BLaER1 treated with 17β-estradiol and CSF1 and Interleukin-3, amounts not matched to agents 10 nM and 100 nM (cell line): ENCODE measurements at regions not wholly inside any gene's neighbourhood (a gene's known extent, or its start where the extent isn't known, plus 50 kb on each side); places are given as distances from the start of the nearest gene placed in this dataset.
A peak's percentile ranks its signal among the peaks of the same experiment; 100 is the strongest.

Source experiments
- H3K27ac ChIP-seq, 11 experiments: shearing (Covaris generic); formaldehyde crosslinking; 2 replicates each; pipeline ENCODE4 v1.8.1; 2022
- H3K27me3 ChIP-seq, 11 experiments: shearing (Covaris generic); formaldehyde crosslinking; 2 replicates each; pipeline ENCODE4 v1.8.1; 2022
- H3K36me3 ChIP-seq, 11 experiments: shearing (Covaris generic); formaldehyde crosslinking; 2 replicates each; pipeline ENCODE4 v1.8.1; 2022
- H3K4me1 ChIP-seq, 10 experiments: shearing (Covaris generic); formaldehyde crosslinking; 2 replicates each; pipeline ENCODE4 v1.8.1; 2022
- H3K4me2 ChIP-seq, 11 experiments: shearing (Covaris generic); formaldehyde crosslinking; 2 replicates each; pipeline ENCODE4 v1.8.1; 2022
- H3K4me3 ChIP-seq, 10 experiments: shearing (Covaris generic); formaldehyde crosslinking; 2 replicates each; pipeline ENCODE4 v1.8.1; 2022
- H3K9ac ChIP-seq, 11 experiments: shearing (Covaris generic); formaldehyde crosslinking; 2 replicates each; pipeline ENCODE4 v1.8.1; 2022
- H3K9me3 ChIP-seq, 11 experiments: shearing (Covaris generic); formaldehyde crosslinking; replicated peaks in 1 of 11; 2 replicates each; pipeline ENCODE4 v1.8.1; 2022
- H4K20me1 ChIP-seq, 11 experiments: shearing (Covaris generic); formaldehyde crosslinking; 2 replicates each; pipeline ENCODE4 v1.8.1; 2022
- Cebpa-rat ChIP-seq, 11 experiments: shearing (Covaris generic); IDR thresholded peaks; 2 replicates each; pipeline ENCODE4 v1.8.1; 2022

DNA sequence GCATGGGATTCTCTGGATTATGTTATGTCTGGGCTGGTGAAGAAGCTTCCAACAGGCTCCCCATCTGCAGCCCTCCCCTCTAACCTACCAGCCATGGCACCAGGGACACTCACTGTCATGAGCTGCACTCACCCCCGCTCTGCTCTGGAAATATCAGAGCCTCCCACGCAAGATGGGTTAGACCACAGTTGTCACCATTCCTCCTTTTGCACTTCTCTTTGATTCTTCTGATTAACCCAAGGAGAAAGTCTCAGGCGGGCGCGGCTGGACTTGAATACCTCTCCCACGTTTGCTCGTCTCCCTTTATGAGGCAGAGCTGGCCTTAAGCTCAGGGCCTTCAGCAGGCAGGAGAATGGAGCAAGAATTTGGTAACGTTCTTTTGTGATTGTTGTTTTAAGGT, 128.1 kb downstream of the CEBPB start:
- H3K9me3 ChIP-seq, result peaks cover 0 to 5% (median 0%) of the 10 kb centered on the region in 11 experiments; a peak in 1 of 22 replicates
- H3K9ac ChIP-seq, result no peak overlapping the region
- H3K4me1 ChIP-seq, result peaks cover 0 to 39% (median 4%) of the 10 kb centered on the region in 10 experiments; a peak in 10 of 20 replicates
- H3K27me3 ChIP-seq, result peaks cover 0 to 2% (median 0%) of the 10 kb centered on the region in 11 experiments; a peak in 2 of 22 replicates
- no peak overlapping the region for H3K27ac ChIP-seq
- no peaks in the 10 kb centered on the region for H3K36me3 ChIP-seq
- H3K4me2 ChIP-seq, result peak overlapping the region in 5 of 11 experiments; percentile 4 to 76 (median 51); a peak in 9 of 22 replicates
- no peaks in the 10 kb centered on the region; a peak in 1 of 22 replicates for H4K20me1 ChIP-seq
- no peak for TF ChIP-seq Cebpa-rat (IDR thresholded peaks at IDR 0.05)
- no peak overlapping the region for H3K4me3 ChIP-seq

DNA sequence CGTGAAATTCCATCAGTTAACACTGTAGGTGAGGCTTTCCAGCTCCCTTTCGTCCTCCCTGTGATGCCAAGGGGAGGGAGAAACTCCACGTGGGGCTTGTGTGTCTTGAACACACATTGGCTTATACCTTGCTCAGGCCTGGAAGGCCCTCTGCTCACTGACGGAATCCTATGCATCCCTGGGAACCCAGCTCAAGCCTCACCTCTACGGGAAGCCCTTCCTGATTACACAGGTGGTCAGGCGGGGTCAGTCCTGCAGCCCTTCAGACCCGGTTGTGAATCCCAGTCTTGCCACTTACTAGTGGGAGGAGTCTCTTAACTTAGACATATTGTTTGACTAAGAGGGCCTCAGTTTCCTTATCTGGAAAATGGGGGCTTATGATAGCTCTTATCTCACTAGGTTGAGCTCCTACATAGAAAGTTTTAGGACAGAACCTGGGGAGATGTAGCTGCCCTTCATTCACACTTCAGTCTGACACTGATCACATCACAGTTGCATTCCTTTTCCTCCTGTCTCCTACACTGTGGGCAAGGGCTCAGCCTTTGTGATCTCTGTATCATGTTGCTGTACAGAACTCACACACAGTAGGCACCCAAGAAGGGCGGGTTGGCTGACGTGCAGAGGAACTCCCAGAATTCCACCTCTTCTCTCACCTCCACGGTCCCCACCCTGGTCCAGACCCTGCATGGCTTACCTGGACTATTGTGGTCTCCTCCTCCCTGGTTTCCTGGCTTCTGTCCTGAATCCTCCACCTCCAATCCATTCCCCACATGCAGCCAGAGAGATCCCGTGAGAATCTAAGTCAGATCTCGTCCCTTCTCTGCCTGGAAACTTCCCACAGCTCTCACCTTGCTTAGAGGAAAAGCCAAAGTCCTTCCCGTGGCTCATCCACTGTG, 129.6 kb downstream of the CEBPB start:
- no peaks in the 10 kb centered on the region for H3K9me3 ChIP-seq
- H3K36me3 ChIP-seq, result no peaks in the 10 kb centered on the region
- peaks cover 0 to 53% (median 7%) of the 10 kb centered on the region in 10 experiments; a peak in 10 of 20 replicates for H3K4me1 ChIP-seq
- no peak for TF ChIP-seq Cebpa-rat (IDR thresholded peaks at IDR 0.05)
- peak overlapping the region in 2 of 11 experiments; percentile 49; a peak in 2 of 22 replicates for H3K4me2 ChIP-seq
- H3K27me3 ChIP-seq, result no peaks in the 10 kb centered on the region
- no peak overlapping the region; a peak in 1 of 22 replicates for H3K27ac ChIP-seq
- H3K9ac ChIP-seq, result no peak overlapping the region
- H3K4me3 ChIP-seq, result no peak overlapping the region
- no peaks in the 10 kb centered on the region; a peak in 1 of 22 replicates for H4K20me1 ChIP-seq

DNA sequence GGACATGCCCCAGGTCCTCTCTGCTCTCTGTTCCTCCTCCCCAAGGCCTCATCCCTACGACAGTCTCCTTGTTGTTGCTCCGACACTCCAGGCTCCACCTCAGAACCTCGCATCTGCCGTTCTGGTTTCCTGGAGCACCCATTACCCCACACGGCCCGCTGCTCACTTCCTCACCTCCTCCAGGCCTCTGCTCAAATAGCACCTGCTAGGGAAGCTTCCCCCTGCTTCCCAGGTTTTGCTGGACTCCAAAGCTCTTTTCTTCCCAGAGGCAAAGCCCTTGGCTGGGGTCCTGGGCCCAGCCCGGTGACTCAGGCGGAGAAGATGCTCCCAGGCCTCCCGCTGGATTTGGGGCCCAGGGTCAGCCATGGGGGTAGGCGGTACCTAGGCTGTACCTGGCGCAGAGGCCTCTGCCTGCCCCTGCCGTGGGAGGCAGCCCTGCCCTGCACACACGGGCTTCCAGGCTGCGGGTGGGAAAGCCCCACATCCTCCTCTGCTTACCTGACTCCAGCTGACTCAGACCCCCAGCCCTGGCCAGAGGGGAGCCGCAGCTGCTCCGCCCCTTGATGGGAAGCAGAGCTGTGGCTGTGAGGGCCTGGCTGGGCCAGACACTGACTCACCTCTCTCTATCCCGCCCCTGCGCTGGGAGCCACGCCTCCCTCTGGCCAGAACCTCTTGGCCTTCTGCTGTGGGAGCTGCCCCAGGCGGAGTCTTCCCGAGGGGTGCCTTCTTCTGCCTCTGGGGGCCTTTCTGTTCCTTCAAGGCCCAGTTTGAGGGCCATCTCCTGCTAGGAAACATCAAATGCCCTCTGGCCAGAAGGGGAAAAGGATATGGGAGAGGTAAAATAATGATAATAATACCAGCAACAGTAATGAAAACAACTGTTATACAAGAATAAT, 130.5 kb downstream of the CEBPB start:
- H4K20me1 ChIP-seq, result no peaks in the 10 kb centered on the region; a peak in 1 of 22 replicates
- no peak overlapping the region for H3K4me3 ChIP-seq
- H3K27me3 ChIP-seq, result no peaks in the 10 kb centered on the region
- peaks cover 0 to 53% (median 7%) of the 10 kb centered on the region in 10 experiments; a peak in 10 of 20 replicates for H3K4me1 ChIP-seq
- no peaks in the 10 kb centered on the region for H3K36me3 ChIP-seq
- no peaks in the 10 kb centered on the region for H3K9me3 ChIP-seq
- no peak for TF ChIP-seq Cebpa-rat (IDR thresholded peaks at IDR 0.05)
- peak overlapping the region in 1 of 11 experiments; percentile 5; a peak in 2 of 22 replicates for H3K9ac ChIP-seq
- H3K4me2 ChIP-seq, result peak overlapping the region in 4 of 11 experiments; percentile 12 to 61 (median 49); a peak in 6 of 22 replicates
- peak overlapping the region in 1 of 11 experiments; percentile 9; a peak in 1 of 22 replicates for H3K27ac ChIP-seq

DNA sequence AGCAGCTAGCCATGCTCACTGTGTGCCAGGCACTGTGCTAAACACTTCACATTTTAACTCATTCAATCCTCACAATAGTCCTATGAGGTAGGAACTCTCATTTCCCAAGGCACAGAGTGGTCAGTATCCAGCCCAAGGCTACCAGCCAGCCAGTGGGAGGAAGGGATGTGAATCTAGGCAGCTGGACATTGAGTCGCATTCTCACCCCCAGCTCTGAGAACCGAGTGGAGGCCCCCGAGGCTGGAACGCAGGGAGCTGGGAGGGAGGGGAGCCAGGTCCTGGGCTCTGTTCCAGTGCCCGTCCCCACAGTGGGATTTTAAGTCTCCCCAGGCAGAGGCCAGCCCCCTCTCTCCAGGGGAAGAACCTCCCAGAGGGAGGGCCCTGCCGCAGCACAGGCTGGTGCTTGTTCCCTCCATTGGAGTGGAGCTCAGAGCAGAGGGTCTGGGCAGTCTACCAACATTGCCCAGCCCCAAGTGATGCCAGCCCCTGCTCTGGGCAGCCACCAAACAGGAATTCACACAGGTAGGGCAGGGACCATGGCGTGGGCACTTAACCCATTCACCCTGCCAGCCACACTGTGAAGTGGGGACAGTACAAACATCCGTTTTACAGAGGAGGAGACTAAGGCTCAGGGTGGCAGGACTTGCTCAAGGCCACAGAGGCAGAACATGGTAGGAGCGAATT, 131.3 kb downstream of the CEBPB start:
- Histone ChIP-seq H3K4me2 (peak overlapping the region in 3 of 11 experiments; percentile 49 to 61 (median 49); a peak in 5 of 22 replicates), H3K9ac (peak overlapping the region in 1 of 11 experiments; percentile 5; a peak in 1 of 22 replicates), H3K9me3 (peaks cover 0 to 1% (median 0%) of the 10 kb centered on the region in 11 experiments; a peak in 1 of 22 replicates), H3K27me3 (no peaks in the 10 kb centered on the region), H3K4me1 (peaks cover 0 to 53% (median 7%) of the 10 kb centered on the region in 10 experiments; a peak in 10 of 20 replicates), H3K36me3 (no peaks in the 10 kb centered on the region), H3K4me3 (no peak overlapping the region), H3K27ac (peak overlapping the region in 1 of 11 experiments; percentile 9; a peak in 1 of 22 replicates), H4K20me1 (no peaks in the 10 kb centered on the region; a peak in 1 of 22 replicates)
- TF ChIP-seq Cebpa-rat (IDR thresholded peaks at IDR 0.05), result no peak

DNA sequence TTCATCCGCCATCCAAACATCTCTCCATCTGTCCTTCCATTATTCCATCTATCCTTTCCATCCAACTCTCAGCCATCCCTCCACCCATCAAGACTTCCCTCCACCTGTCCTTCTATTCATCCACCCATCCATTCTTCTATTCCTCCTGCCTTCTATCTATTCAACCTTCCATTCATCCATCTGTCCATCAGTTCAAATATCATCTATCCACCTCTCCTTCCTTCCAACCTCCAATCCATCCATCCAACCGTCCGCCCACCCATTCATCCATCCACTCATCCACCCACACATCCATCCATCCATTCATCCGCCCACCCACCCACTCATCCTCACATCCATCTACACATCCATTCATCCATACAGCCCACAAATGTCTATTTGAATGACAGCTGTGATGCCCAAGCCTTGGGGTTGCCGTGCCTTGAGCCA, 132.1 kb downstream of the CEBPB start:
- TF ChIP-seq Cebpa-rat (IDR thresholded peaks at IDR 0.05), result no peak
- no peak overlapping the region for H3K4me3 ChIP-seq
- no peak overlapping the region for H3K9ac ChIP-seq
- no peaks in the 10 kb centered on the region; a peak in 1 of 22 replicates for H4K20me1 ChIP-seq
- H3K27ac ChIP-seq, result no peak overlapping the region
- H3K4me1 ChIP-seq, result peaks cover 0 to 48% (median 6%) of the 10 kb centered on the region in 10 experiments; a peak in 10 of 20 replicates
- H3K27me3 ChIP-seq, result no peaks in the 10 kb centered on the region
- H3K9me3 ChIP-seq, result peaks cover under 1 to 9% (median 3%) of the 10 kb centered on the region in 11 experiments; a peak in 21 of 22 replicates
- no peak overlapping the region for H3K4me2 ChIP-seq
- H3K36me3 ChIP-seq, result no peaks in the 10 kb centered on the region

DNA sequence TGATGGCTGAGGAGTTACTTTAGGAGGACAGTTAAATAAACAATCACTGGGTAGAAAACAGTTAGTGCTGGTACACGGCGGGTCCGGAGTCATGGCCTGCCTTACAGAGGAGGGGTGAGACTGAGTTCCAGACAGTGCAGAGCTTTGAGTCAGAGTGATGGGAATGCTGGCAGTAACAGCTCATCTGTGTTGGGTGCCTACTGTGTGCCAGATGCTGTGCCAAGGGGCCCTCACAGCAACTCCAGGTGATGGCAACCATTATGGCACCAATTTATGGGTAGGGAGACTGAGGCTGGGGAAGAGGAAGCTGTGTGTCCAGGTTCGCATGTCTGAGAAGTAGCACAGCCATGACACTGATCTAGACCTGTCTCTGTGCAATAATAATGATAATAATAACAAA, 132.6 kb downstream of the CEBPB start:
- Histone ChIP-seq H3K27ac (no peak overlapping the region), H3K4me3 (no peak overlapping the region), H3K9me3 (peaks cover 6 to 14% (median 7%) of the 10 kb centered on the region in 11 experiments), H3K27me3 (no peaks in the 10 kb centered on the region), H4K20me1 (no peaks in the 10 kb centered on the region), H3K4me1 (peaks cover 0 to 43% (median 5%) of the 10 kb centered on the region in 10 experiments; a peak in 9 of 20 replicates), H3K4me2 (no peak overlapping the region), H3K9ac (no peak overlapping the region), H3K36me3 (no peaks in the 10 kb centered on the region; a peak in 1 of 22 replicates)
- no peak for TF ChIP-seq Cebpa-rat (IDR thresholded peaks at IDR 0.05)

DNA sequence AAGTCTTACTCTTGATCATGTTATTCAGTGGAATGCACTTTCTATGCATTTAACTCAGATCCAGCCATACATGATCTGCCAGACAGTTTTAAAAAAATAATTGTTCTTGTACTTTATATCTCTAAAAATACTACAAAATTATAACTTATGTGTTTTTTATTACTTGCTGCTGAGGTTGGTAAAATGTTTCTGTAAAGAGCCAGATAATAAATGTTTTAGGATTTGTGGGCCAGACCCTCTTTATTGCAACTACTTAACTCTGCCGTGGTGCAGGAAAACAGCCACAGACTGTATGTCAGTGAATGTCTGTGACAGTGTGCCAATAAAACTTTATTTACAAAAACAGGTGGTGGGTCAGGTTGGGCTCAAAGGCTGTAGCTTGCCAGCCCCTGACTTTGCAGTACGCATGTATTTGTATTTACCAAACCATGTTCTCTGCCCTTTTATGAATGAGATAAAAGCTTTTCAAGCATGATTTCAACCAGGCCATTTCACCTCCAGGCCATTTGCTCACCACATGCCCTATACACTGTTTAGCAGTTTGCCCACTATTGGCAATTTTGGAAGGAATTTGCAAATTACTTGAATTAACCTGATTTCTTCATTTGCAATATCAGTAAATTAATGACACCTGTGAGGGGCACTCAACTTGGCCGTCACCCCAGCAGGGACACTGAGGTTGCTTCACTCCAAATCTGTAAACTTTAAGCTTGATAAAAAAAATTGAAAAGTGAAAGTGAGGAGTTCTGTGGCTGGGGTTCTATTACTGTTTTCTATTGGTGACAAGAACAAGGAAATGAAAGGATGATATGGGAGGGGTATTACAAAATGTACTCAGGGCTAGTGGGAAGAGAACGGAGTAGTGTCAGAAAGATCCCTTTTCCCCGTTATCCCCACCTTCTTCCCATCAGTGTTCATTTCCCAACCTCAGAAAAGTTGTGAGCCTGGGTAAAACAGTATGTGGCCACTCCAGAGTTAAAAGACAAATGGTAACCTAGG, 133.4 kb downstream of the CEBPB start:
- Histone ChIP-seq H3K4me1 (peaks cover 0 to 34% (median 3%) of the 10 kb centered on the region in 10 experiments; a peak in 9 of 20 replicates), H4K20me1 (no peaks in the 10 kb centered on the region), H3K9ac (0 out of 22 replicates have a peak overlapping the region, but pooled peaks of 1 of the 11 experiments have one; percentile 34), H3K4me2 (peak overlapping the region in 5 of 11 experiments; percentile 5 to 63 (median 45); a peak in 9 of 22 replicates), H3K27me3 (no peaks in the 10 kb centered on the region), H3K36me3 (no peaks in the 10 kb centered on the region; a peak in 1 of 22 replicates), H3K4me3 (no peak overlapping the region), H3K9me3 (peaks cover 13 to 23% (median 16%) of the 10 kb centered on the region in 11 experiments), H3K27ac (no peak overlapping the region)
- no peak for TF ChIP-seq Cebpa-rat (IDR thresholded peaks at IDR 0.05)
